A673 (cell line): ENCODE measurements at regions not wholly inside any gene's neighbourhood (a gene's known extent, or its start where the extent isn't known, plus 50 kb on each side); places are given as distances from the start of the nearest gene placed in this dataset.

Source experiments
- BruUV-seq: library from RNA; stranded (reverse); fragments of 400-500 nt; replicated peaks from 2 replicates; lab custom pipeline; 2021; lab: Mats Ljungman, UMichigan
- CTCF ChIA-PET: fragments of 300-600 bp; sonication (Branson Sonifier 250); formaldehyde crosslinking; loops from one replicate; lab custom pipeline; 2022; ENCODE audit warnings: antibody characterized with exemption; lab: Charles Lee
- POLR2A ChIA-PET: fragments of 300-600 bp; sonication (Branson Sonifier 250); formaldehyde crosslinking; loops from one replicate; lab custom pipeline; 2022; ENCODE audit warnings: antibody characterized with exemption; ENCODE audit not compliant: low non-redundant PET; lab: Charles Lee
- DNase-seq: peaks from one replicate; pipeline ENCODE4 v3.0.0-alpha.2; 2015; ENCODE audit warnings: low spot score
- H3K27ac ChIP-seq: fragments of 200-600 bp; sonication (generic); 2 replicates; pipeline ENCODE4 v1.5.1; 2016; ENCODE audit warnings: mixed run types, low read depth, mild to moderate bottlenecking, mixed read lengths, antibody characterized with exemption, low read length; ENCODE audit not compliant: poor library complexity, severe bottlenecking
- H3K27me3 ChIP-seq: fragments of 200-600 bp; sonication (generic); replicated peaks from 2 replicates; pipeline ENCODE4 v1.6.1; 2017; ENCODE audit warnings: mixed run types, low read depth, mild to moderate bottlenecking, mixed read lengths, antibody characterized with exemption, low read length; ENCODE audit not compliant: insufficient read depth, poor library complexity
- H3K36me3 ChIP-seq: fragments of 200-600 bp; sonication (generic); 2 replicates; pipeline ENCODE4 v1.6.1; 2016; ENCODE audit warnings: mixed run types, mild to moderate bottlenecking, mixed read lengths, antibody characterized with exemption, low read length; ENCODE audit not compliant: insufficient read depth, poor library complexity, severe bottlenecking
- H3K4me1 ChIP-seq: fragments of 200-600 bp; sonication (generic); 2 replicates; pipeline ENCODE4 v1.6.1; 2017; ENCODE audit warnings: mixed run types, mild to moderate bottlenecking, mixed read lengths, antibody characterized with exemption, low read length; ENCODE audit not compliant: insufficient read depth, poor library complexity, severe bottlenecking
- H3K4me3 ChIP-seq: fragments of 200-600 bp; sonication (generic); 2 replicates; pipeline ENCODE4 v1.5.1; 2016; ENCODE audit warnings: low read depth, mixed run types, mild to moderate bottlenecking, mixed read lengths, low read length; ENCODE audit not compliant: poor library complexity, severe bottlenecking
- H3K9me3 ChIP-seq: fragments of 200-600 bp; sonication (generic); 2 replicates; pipeline ENCODE4 v1.6.1; 2016; ENCODE audit warnings: mixed run types, low read depth, mild to moderate bottlenecking, mixed read lengths, antibody characterized with exemption, low read length; ENCODE audit not compliant: poor library complexity, severe bottlenecking
- EZH2 ChIP-seq: fragments of 200-600 bp; sonication (generic); IDR thresholded peaks from 2 replicates; pipeline ENCODE4 v1.6.1; 2017; ENCODE audit warnings: borderline replicate concordance, low read depth, mild to moderate bottlenecking, mixed read lengths, antibody characterized with exemption, low read length; ENCODE audit not compliant: poor library complexity, severe bottlenecking
- intact Hi-C: fragments of 100-400 bp; cut with micrococcal nuclease; formaldehyde crosslinking; loops from one replicate; pipeline ENCODE4 v1.10.0; 2022; ENCODE audit not compliant: unreplicated experiment
- TF ChIP-seq, protein P1 (sequence below): fragments of 300-800, 200-600 bp; sonication (generic); conservative IDR thresholded peaks from 2 replicates; pipeline ENCODE4 v1.5.1; 2017; ENCODE audit warnings: low read depth, mild to moderate bottlenecking, antibody characterized with exemption, low read length, moderate library complexity, mixed read lengths

DNA sequence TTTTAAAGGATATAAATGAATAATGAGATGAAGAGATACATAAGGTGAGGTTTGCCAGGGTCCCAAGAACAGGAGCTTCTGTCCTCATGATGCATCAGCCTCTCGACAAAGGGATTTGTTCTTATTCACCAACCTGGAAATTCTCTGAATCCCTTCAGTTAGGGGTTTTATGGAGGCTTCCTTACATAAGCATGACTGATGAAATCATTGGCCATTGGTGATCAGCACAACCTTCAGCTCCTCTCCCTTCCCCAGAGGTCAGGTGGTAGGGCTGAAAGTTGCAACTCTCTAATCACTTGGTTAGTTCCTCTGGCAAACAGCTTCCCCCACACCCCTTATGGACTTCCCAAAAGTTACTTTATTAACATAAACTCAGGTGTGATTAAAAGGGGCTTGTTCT is 222.0 kb downstream of the SPRY1 start:
- no peaks in the 10 kb centered on the region for H3K36me3 ChIP-seq
- TF ChIP-seq, protein P1, sequence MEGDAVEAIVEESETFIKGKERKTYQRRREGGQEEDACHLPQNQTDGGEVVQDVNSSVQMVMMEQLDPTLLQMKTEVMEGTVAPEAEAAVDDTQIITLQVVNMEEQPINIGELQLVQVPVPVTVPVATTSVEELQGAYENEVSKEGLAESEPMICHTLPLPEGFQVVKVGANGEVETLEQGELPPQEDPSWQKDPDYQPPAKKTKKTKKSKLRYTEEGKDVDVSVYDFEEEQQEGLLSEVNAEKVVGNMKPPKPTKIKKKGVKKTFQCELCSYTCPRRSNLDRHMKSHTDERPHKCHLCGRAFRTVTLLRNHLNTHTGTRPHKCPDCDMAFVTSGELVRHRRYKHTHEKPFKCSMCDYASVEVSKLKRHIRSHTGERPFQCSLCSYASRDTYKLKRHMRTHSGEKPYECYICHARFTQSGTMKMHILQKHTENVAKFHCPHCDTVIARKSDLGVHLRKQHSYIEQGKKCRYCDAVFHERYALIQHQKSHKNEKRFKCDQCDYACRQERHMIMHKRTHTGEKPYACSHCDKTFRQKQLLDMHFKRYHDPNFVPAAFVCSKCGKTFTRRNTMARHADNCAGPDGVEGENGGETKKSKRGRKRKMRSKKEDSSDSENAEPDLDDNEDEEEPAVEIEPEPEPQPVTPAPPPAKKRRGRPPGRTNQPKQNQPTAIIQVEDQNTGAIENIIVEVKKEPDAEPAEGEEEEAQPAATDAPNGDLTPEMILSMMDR, result no peak
- TF ChIP-seq EZH2, result no peak
- H3K27me3 ChIP-seq, result no peaks in the 10 kb centered on the region
- ChIA-PET CTCF (no interaction called here), POLR2A (no interaction called here)
- no peak for DNase-seq
- peaks cover 19% of the 10 kb centered on the region for H3K4me1 ChIP-seq
- no peaks in the 10 kb centered on the region for H3K9me3 ChIP-seq
- no peak overlapping the region for H3K27ac ChIP-seq
- BruUV-seq, result no TSS peak
- intact Hi-C loops, result no loop called here
- H3K4me3 ChIP-seq, result no peak overlapping the region

DNA sequence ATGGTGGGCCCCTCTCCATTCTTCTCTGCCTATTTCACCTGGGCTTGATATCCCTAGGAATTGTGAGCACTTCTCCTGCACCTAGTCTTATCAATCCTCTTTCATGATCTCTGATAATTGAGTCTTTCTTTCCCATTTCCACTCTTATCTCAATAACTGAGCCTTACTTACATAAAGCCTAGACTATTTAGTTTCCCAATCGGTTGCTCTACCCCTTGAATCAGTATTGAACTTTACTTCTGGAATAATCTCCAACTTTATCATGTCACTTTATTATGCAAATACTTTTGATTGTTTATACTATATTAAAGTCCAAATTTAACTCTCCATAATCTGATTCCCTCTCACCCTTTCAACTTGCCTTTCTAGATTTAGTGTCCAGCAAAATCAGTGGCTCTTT is 222.7 kb downstream of the SPRY1 start:
- H3K36me3 ChIP-seq, result no peaks in the 10 kb centered on the region
- BruUV-seq, result no TSS peak
- no peak for DNase-seq
- POLR2A ChIA-PET, result no interaction called here
- intact Hi-C loops, result no loop called here
- H3K9me3 ChIP-seq, result no peaks in the 10 kb centered on the region
- no peak overlapping the region for H3K27ac ChIP-seq
- no peaks in the 10 kb centered on the region for H3K27me3 ChIP-seq
- no peak overlapping the region for H3K4me3 ChIP-seq
- H3K4me1 ChIP-seq, result peaks cover 19% of the 10 kb centered on the region
- CTCF ChIA-PET, result no interaction called here
- TF ChIP-seq, protein P1, result no peak
- no peak for TF ChIP-seq EZH2

DNA sequence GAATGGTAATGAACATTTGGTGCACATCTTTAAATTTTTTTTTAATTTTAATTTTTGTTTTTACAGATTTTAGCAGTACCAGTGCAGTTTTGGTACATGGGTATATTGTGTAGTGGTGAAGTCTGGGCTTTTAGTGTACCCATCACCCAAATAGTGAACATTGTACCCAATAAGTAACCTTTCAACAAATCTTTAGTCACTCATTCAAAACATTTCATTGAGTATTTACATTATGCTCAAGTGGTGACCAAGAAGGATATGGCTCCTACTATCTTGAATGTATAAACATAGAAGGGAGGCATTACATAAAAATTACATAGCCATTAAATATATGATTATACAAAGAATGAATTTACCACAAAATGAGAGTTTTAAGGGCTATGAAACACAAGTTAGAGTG is 223.3 kb downstream of the SPRY1 start:
- Histone ChIP-seq H3K4me3 (no peak overlapping the region), H3K4me1 (peaks cover 19% of the 10 kb centered on the region), H3K36me3 (no peaks in the 10 kb centered on the region), H3K27me3 (no peaks in the 10 kb centered on the region), H3K9me3 (no peaks in the 10 kb centered on the region), H3K27ac (no peak overlapping the region)
- POLR2A ChIA-PET, result no interaction called here
- DNase-seq, result no peak
- BruUV-seq, result no TSS peak
- no peak for TF ChIP-seq EZH2
- TF ChIP-seq, protein P1, result no peak
- CTCF ChIA-PET, result no interaction called here
- intact Hi-C loops, result no loop called here
